H1 (cell line): ENCODE measurements at regions not wholly inside any gene's neighbourhood (a gene's known extent, or its start where the extent isn't known, plus 50 kb on each side); places are given as distances from the start of the nearest gene placed in this dataset.

Source experiments
- CTBP2 ChIP-seq: IDR thresholded peaks from 2 replicates; pipeline ENCODE4 v1.7.0; 2011; ENCODE audit warnings: borderline replicate concordance, mild to moderate bottlenecking, moderate library complexity, mixed read lengths, low read length; ENCODE audit not compliant: insufficient read depth, insufficient read length
- GABPA ChIP-seq: IDR thresholded peaks from 2 replicates; pipeline ENCODE4 v1.6.1; 2011; ENCODE audit warnings: mild to moderate bottlenecking, low read length, moderate library complexity, borderline replicate concordance; ENCODE audit not compliant: insufficient read depth
- HDAC6 ChIP-seq: IDR thresholded peaks from one replicate; pipeline ENCODE4 v1.7.1; 2012; ENCODE audit warnings: low read depth, mild to moderate bottlenecking, inconsistent platforms, low read length, moderate library complexity
- NANOG ChIP-seq: IDR thresholded peaks from 2 replicates; pipeline ENCODE4 v1.6.1; 2011; ENCODE audit warnings: low read length, low read depth, mild to moderate bottlenecking, inconsistent platforms; ENCODE audit not compliant: insufficient read depth, poor library complexity, severe bottlenecking
- ZNF274 ChIP-seq: IDR thresholded peaks from 2 replicates; pipeline ENCODE4 v1.7.0; 2012; ENCODE audit warnings: low read length, borderline replicate concordance; ENCODE audit errors: extremely low read depth

- TF ChIP-seq CTBP2 (no peak), GABPA (no peak), NANOG (no peak), ZNF274 (no peak), HDAC6 (no peak)
These were observed 250.9 kb upstream of the PBX1 start (continued) for GRCh38 chr1:164308101-164308500.
